WTC11 (cell line): ENCODE measurements at regions not wholly inside any gene's neighbourhood (a gene's known extent, or its start where the extent isn't known, plus 50 kb on each side); places are given as distances from the start of the nearest gene placed in this dataset.

Source experiments
- CTCF ChIP-seq: fragments of 200-600 bp; IDR thresholded peaks from 2 replicates; pipeline ENCODE4 v1.8.0; 2022; ENCODE audit warnings: antibody characterized with exemption
- FOXJ3 ChIP-seq: sonication (generic); formaldehyde crosslinking; IDR thresholded peaks from 2 replicates; pipeline ENCODE4 v1.9.0; 2021; ENCODE audit warnings: missing genetic modification reagents, mild to moderate bottlenecking, borderline replicate concordance
- NFE2L1 ChIP-seq: sonication (generic); formaldehyde crosslinking; IDR thresholded peaks from 2 replicates; pipeline ENCODE4 v1.8.1; 2023; ENCODE audit warnings: missing genetic modification reagents
- NR2C2 ChIP-seq: sonication (generic); formaldehyde crosslinking; IDR thresholded peaks from 2 replicates; pipeline ENCODE4 v1.8.0; 2022; ENCODE audit warnings: mild to moderate bottlenecking, missing genetic modification reagents

DNA sequence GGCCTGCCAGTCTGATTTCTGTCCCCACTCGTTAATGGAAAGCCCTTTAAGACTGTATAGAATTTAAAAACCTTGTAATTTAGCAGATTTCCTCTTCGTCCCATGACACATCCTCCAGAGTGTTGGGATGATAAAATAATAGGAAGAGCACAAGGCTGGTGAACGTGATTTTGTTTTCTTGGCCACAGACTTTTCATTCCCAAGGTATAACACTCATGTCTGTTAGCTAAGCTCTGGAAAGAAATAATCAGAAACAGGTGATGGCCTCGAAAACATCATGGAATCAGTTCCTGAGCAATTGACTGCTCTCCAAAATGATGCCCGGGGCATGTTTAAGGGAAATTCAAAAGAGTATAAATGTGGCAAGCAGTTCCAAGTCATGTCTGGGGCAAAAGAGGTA lies 337.8 kb upstream of the TCF4 start:
- TF ChIP-seq NR2C2 (CRISPR knock-in tag) (no peak), FOXJ3 (CRISPR knock-in tag) (no peak), CTCF (no peak), NFE2L1 (CRISPR knock-in tag) (no peak)
